GM19468 (cell line): ENCODE measurements at regions not wholly inside any gene's neighbourhood (a gene's known extent, or its start where the extent isn't known, plus 50 kb on each side); places are given as distances from the start of the nearest gene placed in this dataset.

Source experiments
- ATAC-seq: cut with Tn5 transposase; IDR thresholded peaks from one replicate; pipeline ENCODE4 v1.9.1; 2021; ENCODE audit warnings: mild to moderate bottlenecking, moderate library complexity, moderate number of reproducible peaks; ENCODE audit not compliant: unreplicated experiment; ENCODE audit errors: extremely low read depth

DNA sequence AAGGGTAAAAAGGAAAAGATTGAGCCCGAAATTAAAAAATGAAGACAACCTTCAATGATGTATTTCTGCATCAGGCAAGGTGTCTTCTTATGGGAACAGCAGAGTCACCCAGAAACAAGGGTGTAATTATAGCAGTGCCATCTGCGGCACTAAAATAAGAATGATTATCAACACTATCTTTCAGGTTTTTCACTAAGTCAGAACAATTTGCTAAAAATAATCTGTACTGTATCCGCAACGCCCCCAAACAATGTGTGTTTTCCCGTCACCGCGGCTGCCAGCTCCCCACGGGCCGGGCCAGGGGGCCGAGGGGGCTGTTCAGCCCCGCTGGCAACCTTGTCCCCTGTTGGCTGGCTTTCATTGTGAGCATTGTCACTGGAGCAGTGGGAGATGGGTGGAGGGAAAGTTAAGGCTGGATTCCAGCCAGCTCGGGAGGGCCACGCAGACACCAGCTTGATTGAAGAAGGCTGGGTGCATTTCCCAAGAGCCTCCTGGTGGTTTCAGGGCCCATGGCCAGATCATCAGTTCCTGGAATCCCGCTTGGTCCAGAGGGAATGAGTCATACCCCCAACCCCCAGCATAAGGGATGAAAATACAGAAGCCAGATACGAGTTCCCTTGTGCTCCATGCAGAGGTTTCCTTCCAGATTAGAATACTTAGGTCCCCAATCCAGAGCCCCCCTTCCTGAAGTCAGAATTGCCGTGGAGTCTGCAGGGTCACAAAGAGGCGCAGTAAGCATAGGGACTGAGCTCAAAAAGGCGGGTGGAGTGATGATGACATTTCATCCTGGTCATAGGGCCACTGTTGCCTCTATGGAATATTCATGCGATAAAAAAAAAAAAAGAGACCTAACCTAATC, 90.2 kb upstream of the KLF13 start:
- no peak for ATAC-seq

DNA sequence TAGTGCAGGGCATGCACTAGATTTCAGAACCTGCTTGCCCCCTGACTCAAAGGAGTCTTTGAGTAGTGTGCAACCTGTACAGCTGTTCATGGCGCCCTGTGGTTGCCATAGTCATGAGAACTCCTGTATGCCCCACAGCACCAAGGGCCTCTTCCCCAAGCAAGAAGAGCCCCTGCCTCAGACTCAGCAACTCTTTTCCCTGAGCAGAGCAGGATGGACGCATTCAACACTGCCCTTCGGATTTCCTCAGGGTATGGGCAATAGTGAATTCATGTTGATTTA, 89.7 kb upstream of the KLF13 start:
- ATAC-seq: no peak

DNA sequence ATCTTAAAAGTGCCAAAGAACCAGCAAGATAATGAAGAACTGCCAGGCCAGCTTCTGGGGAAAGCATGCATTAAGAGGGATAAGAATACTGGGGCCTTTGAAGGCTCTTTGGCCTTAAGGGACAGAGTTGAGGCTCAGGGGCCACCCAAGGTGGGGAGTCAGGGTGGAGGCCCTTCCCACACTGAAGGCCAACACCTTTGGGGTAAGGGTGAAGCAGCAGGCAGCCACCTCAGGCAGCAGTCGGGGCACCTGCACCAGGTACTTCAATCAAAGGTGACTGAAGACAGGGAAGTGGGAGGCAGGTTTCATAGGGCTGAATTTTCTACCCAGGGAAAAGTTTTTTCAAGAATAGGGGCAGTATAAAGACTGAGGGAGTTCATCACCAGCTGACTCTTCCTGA, 87.7 kb upstream of the KLF13 start:
- no peak for ATAC-seq

DNA sequence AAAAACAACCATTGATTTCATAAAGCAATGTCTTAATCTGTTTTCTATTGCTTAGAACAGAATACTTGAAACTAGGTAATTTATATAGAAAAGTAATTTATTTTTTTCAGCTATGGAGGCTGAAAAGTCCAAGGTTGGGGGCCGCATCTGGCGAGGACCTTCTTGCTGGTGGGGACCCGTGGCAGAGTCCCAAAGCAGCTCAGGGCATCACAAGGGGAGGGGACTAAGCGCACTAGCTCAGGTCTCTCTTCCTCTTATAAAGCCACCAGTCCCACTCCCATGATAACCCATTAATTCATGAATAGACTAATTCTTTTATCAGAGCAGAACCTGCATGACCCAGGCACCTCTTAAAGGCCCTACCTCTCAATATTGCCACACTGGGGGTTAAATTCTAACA, 87.2 kb upstream of the KLF13 start:
- ATAC-seq: no peak

DNA sequence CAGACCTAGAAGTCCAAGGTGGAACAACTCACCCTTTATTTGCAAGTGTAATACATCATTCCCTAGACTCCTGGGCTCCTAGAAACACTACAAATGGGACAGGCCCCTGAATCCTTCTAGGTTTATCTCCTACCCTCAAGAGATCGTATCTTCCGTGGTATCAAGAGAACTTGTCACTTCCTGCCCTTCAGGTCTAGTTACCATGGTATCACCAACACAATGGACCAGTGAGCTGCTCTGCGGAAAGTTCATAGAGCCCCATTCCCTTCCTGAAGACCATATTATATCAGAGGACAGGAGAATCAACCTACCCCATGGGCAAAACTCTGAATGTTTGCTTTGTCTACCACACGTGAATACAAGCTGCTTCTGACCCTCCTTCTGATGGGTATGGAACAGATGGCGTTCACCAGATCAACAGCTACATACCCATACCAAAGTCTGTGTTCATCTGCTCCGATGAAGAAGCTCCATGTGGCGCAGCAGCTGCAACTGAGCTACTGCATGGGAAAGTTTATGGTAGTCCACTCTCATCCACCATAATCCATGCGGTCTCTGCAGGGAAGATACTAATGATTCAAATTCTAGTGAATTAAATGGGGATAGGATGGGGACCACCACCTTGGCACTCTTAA, 84.6 kb upstream of the KLF13 start:
- ATAC-seq: no peak

DNA sequence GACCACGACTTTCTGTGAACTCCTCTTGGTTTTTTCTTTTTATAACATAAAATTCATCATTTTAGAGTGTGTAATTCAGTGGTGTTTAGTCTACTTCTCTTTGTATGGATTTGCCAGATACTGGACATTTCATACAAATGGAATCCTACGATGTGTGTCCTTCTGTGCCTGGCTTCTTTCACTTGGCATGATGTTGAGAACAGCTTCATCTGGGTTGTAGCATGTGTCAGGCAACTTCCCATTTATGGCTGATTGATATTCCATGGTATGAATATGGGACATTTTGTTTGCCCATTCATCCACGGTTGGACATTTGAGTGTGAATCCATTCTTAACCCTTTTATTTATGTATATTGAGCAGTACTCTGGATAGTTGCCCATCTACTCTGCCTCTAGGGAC, 82.7 kb upstream of the KLF13 start:
- ATAC-seq: no peak

DNA sequence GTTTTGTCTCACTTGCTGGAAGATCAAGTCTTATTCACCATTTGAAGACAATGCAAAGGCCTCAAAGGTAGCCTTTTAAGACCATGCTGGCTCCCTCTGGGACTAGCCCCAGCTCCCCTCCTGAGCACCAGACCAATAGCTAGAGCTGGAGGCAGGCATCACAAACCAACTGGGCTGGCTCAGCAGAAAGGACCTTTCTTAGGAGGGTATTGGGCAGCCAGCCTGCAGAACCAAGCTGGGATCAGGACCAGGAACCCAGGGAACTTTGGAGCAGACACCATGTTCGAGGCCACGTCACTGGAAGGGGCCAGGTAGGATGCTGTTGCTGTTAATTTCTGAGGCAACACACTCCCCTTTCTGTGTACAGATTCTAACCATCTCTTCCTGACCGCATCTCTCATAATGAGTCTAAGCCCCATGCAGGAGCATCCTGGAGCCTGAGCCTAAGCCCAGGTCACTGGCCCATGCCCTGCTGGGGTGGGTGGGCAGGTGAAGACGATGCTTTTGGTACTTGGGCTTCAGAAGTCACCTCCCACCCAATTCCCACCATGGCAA, 81.4 kb upstream of the KLF13 start:
- ATAC-seq: no peak

DNA sequence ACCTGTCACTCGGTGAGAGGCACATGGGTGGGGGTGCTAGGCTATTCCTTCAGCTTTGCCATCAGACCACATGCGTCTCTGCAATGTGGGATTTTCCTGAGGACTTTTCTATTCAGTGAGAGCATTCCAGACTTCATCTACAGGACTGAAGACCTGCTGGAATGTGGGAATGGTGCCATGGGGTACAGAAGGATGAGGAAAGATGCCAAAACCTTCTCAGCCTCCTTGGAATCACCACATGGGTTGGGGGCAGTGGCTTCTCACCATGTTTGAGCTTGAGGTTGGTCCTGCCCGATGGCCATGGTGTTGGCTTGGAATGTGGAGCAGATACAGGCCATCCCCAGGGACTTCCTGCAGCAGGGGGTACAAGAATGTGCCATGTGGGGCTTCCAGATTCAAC, 80.9 kb upstream of the KLF13 start:
- no peak for ATAC-seq

DNA sequence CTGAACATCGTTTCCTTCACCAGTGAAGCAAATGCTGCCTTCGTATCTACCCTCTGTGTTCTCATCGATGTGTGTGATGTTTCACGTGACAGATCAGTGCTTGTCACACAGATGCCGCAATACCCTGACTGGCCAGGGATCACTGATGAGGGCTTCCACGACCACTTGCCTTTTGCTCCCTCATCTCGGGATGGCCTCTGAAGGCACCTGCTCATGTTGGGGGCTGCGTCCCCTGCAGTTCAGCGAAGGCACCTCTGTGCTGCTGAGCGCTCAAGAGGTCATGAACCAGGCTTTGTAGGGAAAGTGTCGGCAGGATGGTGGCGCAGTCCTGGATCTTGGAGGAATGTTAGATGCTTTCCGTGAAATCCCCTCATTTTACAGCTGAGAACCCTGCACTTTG, 79.2 kb upstream of the KLF13 start:
- no peak for ATAC-seq

DNA sequence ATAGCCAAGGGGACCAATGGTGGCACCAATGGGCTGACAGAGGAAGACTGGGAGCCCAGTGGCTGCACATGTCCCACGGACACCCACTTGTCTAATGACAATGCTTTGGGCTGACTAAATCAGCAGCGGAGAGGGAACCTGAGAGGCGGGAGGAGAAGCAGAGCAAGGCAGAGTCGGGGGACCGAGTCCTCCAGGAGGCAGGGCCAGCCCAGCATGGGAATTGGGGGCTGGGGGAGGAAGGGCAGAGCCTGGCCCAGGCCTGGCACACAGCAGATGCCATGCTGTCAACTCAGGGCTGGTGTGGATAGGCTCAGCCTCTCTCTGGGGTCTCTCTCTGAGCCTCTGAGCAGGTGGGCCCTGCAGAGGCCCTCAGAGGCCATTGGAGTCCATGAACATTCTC, 78.4 kb upstream of the KLF13 start:
- no peak for ATAC-seq

DNA sequence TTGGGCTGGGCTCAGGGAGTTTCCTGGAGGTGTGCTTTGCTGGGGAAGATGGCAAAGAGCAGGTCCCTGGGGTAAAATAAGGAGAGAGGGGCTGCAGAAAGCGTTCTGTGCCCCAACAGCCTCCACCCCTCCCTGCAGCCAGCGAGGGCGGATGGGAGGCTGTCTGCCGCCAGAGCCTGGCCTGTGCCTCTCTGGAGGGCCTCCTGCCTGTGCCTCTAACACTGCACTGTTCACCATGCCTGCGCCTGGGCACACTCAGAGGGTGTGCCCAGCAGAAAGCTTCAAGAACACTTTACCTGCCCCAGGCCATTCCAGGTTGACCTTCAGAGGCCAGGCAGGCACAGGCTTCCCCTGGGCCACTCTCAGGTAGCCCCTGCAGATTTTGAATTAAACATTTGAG, 77.7 kb upstream of the KLF13 start:
- ATAC-seq: no peak

DNA sequence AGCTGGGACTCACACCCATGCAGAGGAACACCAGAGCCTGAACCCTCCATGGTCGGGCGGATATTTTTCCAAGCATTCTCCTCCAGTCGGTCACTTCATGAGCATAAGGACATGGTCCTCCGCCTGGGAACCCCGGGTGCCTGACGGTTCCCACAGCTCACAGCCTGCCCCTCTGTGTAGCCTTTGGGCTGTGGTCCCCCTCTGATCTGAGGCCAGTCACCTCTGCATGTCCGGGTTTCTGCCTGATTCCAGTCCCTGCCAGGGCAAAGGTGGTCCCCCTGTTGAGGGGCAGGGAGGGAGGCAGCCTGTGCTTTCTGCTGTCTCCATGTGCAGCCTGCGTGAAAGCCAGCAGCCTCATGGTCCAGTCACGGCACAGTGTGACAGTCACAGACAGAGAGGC, 76.6 kb upstream of the KLF13 start:
- ATAC-seq: no peak

DNA sequence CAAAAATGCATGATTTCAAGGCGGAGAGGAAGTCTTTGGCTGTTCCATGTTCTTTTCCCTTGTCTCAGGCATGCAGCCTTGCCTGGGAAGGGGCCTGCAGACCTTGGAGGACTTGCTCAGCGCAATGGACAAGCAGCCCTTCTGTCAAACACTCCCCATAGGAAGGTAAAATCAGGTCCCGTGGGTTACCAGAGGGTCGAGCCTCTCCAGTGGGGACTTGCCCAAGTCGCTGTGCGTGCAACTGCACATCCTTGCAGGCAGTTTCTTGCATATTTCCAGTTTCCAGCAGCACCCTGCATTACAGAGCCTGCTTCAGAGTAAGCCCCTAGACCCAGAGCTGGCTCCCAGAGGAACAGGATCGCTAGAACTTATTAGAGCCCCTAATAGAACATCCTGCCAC, 75.5 kb upstream of the KLF13 start:
- ATAC-seq: no peak

DNA sequence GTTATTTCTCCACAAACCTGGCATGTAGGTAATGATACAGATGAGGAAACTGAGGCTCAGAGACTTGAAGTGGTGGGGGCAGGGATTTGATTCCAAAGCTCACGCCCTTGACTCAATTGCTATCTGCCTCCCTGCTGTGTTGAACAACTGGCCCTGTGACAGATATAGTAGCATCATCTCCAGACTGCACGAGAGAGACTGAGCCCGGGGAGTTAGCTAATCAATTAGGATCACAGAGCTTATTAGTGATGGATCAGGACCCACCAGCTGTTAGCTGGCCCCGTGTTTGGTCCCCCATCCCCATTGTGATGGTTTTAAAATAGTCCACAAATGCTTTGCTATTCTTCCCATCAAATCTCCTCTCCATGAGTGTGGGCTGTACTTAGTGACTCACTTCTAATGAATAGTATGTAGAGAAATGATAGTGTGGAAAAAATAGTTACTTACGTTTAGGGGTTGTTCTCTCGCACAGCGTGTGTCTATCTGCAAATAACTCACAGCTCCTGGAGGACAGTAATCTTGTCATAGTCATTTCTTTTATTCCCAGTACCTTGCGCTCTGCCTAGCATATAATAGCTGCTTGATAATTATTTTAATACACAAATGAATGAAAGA, 74.4 kb upstream of the KLF13 start:
- ATAC-seq: no peak

DNA sequence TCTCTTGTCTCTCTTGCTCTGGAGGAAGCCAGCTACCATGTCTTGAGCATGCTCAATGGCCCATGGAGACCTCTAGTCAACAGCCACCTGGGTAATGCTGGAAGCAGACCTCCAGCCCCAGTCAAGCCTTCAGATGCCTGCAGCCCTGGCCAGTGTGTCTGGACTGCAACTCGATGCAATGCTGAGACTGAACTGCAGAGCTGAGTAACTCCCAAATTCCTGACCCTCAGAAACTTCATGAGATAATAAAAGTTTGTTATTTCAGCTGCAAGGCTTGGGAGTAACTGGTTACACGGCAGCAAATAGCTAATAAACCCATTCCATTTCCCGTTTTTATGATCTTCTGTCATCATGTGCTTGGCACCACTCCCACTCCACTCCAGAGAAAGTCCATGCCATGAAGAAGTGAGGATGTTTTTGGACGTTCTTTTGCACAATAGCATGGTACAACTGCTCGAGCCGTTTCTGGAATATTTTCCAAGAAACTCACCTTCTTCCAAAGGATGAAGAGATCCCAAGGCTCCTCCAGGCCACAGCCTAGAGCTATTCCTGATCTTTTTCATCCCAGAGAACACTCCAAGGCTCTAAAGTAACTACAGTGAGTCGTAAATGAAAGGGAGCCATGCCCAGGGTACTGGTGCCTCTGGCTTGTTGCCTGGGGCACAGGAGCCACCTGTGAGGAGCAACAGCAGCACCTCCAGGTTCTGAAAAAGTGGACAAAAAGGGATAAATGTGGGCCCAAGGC, 72.0 kb upstream of the KLF13 start:
- ATAC-seq: no peak

DNA sequence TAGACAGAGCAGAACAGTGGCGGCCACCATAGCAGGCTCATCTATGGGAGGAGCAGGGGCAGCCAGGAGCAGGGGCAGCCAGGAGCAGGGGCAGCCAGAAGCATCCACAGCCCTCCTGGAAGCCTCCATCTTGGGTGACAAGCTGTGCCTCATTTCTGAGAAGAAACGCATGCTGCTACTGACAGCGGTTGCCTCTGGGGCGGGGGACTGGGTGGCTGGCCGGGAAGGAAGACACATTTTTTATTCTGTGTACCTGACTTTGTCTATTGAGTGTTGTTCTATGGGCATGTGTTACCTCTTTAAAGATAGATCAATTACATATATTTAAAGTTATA, 71.5 kb upstream of the KLF13 start:
- no peak for ATAC-seq

DNA sequence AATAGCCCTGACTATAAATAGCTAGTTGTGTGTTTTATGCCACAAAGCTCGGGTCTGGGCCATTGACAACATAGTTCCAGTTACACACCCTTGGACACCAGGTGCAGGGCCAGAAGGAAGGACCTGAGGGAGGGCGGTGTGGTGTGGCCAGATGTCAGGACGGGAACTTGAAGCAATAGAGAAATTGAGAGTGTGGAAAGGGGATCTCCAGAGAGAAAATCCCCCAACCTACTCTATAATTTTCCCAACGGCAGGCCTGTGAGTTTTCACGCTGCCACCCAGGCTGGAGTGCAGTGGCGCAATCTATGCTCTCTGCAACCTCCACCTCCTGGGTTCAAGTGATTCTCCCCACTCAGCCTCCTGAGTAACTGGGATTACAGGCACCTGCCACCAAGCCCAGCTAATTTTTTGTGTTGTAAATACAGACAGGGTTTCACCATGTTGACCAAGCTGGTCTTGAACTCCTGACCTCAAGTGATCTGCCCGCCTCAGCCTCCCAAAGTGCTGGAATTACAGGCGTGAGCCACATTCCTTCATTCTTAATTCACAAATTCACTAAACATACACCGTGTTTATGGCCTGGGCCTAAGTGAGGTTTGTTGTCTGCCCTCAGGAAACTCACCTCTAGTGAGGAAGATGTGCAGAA, 70.8 kb upstream of the KLF13 start:
- ATAC-seq: no peak

DNA sequence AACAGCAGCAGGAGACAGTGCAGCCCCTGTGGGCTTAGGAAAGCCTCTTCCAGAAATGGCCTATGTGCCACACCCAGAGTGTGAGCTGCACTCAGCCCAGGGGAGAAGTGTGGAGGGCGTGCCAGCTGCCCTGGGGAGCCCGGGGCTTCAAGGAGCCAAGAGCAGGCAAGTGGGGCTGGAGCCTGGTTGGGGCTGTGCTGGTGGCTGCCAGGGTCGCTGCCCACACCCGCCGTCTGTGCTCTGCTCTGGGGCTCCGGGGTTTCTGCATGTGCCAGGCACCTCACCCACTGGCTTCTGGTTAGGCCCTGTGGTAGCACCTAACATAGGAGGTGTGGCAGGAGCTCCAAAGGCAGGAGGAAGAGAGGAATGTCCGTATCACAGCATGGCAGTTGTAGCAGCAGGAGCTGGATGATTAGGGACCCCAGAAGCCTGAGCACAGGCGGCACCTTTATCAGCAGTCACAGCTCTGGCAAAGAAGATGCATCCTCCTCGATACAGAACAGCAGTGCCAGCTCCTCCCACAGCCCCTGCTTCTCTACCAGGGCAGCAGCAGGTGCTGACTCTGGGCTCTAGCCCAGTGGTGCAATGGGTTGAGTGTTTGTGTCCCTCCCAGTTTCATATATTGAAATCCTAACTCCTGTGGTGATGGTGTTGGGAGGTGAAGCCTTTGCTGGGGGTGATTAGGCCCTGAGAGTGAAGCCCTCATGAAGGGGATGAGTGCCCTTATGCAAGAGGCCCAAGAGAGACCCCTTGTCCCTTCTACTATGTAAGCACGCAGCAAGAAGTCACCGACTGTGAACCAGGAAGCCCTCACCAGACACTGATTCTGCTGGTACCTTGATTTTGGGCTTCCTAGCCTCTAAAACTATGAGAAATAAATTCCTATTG, 70.0 kb upstream of the KLF13 start:
- ATAC-seq: no peak

DNA sequence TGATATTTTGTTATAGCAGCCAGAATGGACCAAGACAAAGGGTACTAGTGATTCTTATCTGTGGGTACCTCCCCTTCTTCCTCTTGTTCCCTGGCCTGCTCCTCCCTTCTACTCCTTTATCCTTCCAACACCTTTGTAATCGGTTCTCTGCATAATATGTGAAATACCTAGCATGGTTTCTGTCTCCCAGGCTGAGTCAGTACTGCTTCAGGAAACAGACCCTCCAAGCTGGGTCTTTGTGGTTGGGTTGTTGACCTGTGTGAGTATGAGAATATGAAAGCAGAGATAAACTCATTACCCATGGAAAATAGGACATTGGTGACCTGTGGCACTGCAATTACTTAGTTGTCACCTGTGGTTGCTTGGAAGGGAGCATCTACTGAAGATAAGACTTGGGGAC, 69.3 kb upstream of the KLF13 start:
- no peak for ATAC-seq

DNA sequence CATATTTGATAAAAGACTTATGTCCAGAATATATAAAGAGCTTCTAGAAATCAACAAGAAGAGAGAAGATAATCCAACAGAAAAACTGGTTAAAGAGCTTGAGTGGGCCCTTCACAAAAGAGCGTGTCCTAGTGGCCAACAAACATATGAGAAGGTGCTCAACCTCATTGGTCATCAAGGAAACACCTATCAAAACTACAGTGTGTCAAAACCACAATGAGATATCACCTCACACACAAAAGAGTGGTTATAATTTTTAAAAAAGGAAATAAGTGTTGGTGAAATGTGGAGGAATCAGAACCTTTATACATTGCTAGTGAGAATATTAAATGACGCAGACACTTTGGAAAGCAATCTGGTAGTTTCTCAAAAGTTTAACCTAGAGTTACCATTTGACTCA, 68.4 kb upstream of the KLF13 start:
- ATAC-seq: no peak
